SIG-M5 treated with dmso at 0.1 percent for 504 hours (cell line): ENCODE measurements at regions not wholly inside any gene's neighbourhood (a gene's known extent, or its start where the extent isn't known, plus 50 kb on each side); places are given as distances from the start of the nearest gene placed in this dataset.

ENCODE experiments used
- DNase-seq: peaks from one replicate; lab custom pipeline; 2025; ENCODE audit not compliant: unreplicated experiment; lab: John Stamatoyannopoulos, UW

DNA sequence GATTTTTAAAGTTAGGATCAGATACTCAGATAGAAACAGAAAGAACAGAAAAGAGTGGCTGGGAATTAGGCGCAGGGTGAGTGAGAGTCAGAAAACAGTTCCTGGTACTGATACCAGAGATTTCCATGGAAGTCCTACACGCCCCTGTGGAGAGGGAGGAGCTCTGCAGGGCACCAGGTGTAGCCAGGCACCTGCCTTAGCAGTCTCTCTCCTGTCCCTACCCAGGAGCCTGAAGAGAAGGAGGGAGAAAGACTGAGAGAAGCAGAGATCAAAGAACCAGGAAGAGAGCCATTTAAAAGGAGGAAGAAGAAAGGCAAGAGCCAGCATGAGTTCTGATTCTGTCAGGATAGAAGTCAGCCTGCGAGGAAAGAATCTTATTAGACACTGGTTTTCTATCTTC is 65.0 kb downstream of the CBLN1 start:
- DNase-seq = no peak

DNA sequence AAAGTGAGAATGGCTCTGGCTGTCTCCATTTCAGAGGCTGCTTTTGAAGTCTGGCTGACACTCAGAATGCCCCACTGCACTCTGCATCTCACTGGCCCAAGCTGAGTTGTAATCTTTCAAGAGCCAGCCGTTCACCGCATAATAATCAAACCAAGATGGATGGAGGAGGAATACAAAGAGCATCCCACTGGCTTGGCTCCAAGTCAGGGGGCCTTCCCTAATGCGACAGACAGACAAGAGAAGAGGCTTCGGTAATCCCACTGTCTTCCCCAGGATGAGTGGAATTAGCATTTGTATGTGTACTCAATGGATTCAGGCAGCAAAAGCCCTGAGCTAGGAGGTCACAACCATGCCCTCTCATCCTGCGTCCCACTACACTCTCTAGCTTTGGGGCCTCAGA is 68.0 kb downstream of the CBLN1 start:
- no peak for DNase-seq

DNA sequence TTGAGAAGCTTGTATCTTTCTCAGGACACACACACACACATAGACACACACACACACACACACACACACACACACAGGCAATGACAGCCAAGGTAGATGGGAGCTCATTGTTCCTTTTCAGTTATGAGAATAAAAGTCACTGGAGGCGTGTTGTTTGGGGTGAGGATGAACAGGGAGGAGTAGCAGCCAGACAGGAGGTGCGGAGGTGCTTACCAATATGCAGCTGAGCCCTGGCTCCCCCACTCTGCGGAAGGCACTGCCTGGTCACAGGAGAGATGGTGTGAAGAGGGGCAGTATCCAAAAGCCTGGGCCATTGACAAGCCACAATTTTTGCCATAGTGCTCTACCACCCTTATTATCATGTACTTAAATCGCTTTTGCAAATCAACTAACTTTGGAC is 77.4 kb downstream of the CBLN1 start:
- DNase-seq = no peak

DNA sequence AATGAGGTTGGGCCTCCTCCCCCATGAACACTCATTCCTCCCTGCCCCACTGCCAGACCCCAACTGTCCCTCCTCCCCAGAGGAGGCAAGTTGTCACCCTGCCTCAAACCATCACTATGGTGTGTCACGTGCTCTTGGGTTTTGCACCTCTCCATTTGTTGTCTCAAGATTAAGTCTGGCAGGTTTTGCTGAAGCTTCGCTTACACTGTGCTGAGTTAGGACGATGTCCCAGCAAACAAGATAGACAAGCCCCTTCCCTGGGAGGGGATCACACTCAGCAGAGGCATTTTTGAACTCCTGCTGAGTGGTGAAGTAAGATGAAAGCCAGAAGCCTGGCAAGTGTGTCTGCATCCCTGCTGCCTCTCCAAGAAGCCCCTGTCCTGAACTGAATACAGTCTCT is 78.3 kb downstream of the CBLN1 start:
- no peak for DNase-seq

DNA sequence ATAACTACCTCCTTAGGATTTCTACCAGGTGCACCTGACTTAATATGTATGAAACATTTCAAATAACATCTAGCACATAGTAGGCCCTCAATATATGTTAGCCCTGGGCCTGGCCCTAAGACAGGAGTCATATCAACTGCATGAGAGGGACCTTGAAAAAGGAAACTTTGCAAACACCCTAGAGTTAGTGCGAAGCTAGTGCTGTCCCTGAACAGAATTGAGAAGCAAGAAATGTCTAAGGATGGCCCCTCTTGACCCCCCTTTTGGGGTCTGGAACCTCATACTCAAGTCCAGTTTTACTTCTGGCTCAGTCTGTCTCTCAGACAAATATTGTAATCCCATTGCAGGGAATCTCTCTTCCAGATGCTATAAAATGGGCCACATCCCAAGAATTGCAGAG is 80.5 kb downstream of the CBLN1 start:
- DNase-seq = no peak

DNA sequence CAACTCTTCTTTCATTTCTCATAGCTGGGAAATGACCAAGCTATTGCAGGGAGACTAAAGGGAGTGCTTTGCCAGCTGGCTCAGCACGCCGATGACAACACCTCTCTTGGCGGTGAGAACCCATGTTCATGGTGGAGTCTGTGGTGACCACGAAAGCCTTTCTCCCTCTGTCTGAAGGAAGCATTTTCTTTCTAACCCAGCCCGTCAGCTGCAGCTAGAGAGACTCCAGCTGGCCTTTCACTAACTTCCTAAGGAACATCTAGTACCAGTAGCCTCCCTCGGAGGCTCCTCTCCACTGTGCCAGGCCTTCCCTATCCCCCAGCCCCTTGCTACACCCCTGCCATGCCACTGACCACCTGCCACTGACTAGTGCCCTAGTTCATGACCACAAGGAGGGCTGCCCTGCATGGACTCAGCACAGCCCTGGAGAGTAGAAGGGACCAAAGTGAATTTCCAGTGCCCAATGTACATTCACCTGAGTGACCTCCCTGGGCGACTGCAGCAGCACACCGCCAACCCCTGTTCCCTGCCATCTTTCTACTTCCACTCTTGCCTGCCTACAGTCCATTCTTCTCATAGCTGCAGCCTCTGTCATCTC is 81.3 kb downstream of the CBLN1 start:
- no peak for DNase-seq

DNA sequence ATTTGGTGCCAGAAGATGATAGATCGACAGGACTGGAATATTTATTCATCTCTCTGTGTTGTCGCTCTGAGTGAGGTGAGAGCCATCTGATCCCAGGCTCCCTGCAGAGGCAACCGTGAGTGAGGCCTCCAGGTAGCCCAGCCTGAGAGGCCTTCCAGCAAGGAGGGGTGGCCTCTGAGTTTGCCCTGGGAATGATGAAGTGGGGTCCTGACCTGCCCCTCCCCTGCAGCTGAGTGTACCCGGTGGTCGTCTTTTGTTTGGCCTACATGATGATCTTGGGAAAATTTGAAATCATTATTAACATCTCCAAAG is 86.4 kb downstream of the CBLN1 start:
- no peak for DNase-seq

DNA sequence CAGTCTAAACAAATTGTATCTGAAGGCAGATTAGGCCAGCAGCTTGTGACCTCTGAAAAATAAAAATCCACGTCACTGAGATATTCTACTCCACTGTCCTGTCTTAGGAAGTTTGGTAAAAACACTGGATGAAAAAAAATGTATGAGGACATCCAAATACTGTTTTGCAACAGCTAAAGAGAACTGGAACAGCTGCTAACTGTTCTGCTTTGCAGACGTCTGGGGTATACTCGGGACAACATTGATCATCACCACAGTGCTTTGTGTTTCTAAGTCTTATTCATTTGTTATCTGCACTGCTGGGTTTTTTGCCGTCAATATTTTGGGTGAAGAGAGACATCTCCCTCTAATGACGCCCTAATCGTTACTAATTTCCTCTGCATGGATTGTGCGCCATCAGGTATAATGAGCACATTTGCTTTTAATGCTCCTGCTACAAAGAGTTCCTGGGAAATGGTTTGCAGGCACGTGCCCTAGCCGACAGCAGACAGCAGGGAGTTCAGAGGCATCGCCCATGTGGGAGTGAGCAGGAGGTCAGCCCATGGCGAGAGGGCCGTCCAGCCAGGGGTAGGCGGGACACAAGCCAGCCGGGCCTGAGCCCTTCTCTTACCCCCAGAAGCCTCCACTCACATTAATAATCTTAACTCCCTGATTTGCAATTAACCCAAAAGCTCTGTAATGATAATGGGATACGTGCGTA is 87.0 kb downstream of the CBLN1 start:
- DNase-seq = no peak

DNA sequence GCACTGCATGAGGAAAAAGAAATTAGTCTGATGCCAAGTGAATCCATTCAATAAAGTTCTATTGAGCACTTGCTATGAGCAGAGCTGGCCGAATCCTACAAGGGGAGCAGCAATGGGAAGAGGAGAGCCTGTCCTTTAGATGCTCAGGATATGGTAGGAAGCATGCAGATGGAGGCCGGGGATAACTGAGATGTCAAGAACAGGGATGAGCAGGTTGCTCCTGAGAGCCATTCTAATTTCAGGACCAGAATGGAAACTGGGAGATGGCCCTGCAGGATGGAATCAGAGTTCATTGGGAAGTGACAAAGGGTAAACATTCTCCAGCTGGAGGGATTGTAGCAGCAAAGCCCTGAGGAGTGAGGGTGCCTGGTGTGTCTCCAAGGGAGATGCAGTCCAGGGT is 88.0 kb downstream of the CBLN1 start:
- DNase-seq = no peak

DNA sequence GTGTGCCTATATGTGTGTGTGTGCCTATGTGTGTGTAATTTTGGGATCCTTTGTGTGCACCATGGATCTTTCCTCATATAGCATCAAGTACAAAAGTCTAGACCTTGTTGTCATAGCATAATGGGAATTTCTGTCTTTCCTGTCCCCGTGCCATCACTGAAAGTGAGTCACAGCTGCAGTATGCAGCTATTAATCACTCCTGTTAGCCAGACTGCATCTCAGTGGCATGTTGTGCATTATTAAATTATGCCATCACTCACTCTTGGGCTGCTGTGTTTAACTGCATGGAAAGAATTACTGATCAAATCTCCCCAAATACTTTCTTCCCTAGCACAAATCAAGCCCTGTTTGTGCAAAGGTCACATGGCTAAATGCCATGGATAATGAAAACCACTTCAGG is 92.4 kb downstream of the CBLN1 start:
- no peak for DNase-seq

DNA sequence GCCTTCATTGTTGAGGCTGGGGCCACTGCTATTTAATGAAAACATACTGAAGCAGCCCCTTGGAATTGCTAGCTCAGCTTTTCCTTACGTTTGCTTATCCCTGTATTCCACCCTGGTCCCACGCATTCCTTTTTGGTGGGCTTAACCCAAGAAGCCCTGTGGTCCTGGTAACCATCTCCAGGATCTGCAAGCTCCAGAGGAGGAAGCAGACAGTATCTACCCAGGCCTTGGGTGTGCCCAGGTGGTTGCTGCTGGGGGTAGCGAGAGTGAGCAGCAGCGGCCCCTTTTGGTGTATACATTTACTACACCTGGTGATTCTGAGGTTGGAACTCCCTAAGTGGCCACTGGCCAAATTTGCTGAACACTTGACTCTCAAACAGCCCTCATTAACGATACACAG is 97.7 kb downstream of the CBLN1 start:
- DNase-seq = no peak

DNA sequence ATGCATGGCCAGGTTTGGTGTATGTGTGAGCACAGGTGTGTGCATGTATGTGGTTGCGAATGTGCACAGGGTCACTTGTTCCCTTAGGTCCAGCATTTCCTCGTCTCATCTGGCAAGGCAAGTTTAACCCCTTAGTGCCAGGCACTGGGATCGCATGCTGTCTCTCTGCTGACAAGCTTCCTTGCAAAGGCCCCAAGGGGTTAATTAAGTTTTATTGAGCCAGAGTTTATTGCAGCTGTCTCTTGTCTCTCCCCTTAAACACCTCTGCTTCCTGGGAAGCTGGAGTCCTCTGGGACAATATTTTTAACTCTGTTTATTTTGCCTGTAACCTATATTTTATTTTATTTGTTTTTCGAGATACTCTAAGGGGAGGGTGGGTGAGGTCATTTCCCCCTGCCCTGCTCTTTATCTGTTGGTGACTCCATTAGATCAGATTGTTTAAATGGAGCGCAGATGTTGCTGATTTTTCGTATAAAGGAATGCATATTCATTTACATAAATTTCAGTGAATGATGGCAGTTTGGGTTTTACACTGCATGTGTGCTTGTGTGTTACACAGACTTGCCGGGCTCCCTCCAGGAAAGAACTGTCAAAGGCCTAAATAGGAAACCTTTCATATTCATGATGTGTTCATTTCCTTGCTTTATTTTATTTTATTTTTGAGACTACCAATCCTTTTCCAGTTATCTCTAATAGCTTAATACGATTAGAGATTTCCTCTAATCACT is 99.7 kb downstream of the CBLN1 start:
- no peak for DNase-seq

DNA sequence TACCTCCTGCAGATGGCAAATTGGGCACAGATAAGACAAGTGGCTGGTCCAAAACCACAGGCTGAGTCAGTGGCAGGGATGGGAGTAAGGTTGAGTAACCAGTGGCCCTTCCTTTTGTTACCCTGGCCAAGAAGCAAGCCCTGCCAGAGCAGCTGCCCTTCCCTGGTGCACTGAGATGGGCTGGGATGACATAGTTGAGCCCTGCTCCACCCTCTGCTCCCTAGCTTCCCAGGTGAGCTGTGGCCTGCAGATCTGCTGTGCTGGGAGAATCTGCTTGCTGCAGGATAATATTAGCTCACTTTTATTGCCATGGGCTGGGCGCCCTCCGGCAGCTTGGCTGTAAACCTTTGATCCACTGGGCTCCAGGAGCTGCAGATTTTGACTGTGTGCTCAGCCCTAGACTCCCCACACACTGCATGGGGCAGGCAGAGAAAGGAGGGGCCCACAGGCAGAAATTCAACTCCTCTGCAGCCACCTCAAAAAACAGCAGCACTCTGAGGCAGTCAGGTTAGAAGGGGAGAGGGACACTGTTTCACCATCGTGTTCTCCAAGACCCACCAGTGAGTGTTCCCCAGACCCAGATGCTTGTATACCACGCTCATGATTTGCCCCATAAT is 101.8 kb downstream of the CBLN1 start:
- DNase-seq = no peak

DNA sequence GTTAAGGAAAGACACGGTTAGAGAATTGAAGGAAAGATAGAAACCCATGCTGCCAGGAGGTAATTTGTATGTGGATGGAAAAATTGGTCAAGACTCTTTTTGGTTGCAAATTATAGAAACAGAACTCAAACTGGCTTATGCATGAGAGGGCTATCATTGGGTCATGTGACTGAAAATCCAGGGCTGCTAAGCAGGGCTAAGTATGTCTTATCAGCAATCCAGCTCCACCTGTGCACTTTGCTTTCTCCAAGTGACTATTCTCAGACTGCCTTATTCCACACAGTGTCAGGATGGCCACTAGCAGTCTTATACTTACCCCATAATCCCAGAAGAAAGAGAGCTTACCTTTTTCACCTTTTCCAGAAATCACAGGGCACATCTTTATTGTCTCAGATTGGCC is 113.5 kb downstream of the CBLN1 start:
- DNase-seq = no peak

DNA sequence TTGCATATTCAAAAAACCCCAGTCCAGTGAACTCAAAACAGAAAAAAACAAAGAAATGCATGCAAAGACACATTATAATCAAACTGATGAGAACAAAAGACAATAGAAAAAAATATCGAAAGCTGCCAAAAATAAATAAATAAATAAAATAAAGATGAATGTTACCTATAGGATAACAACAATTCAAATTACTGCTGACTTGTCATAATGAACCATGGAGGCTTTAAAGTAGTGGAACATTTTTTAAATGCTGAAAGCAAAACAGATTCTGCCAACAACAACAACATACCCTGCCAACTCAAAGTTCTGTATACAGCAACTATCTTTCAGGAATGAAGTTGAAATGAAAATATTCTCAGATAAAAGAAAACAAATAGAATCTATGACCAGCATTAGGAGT is 116.6 kb downstream of the CBLN1 start:
- DNase-seq = no peak

DNA sequence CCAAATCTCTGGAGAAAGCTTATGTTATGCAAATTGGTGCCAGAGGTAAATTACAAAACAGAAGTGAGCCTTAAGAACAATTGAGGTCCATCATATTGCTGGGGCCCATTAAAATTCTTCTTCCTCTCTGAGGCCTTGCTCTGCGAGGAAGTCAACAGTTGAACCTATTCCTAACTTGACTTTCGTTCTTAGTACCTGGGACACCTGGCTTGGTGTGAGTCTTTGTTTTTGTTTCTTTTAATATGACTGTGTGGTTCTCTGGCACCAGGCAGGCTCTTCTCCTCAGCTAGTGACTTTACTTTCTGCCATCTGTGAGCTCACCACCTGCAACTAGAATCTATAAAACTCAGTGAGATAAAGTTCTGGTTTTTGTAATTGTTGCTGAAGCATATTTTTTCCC is 120.4 kb downstream of the CBLN1 start:
- DNase-seq = no peak

DNA sequence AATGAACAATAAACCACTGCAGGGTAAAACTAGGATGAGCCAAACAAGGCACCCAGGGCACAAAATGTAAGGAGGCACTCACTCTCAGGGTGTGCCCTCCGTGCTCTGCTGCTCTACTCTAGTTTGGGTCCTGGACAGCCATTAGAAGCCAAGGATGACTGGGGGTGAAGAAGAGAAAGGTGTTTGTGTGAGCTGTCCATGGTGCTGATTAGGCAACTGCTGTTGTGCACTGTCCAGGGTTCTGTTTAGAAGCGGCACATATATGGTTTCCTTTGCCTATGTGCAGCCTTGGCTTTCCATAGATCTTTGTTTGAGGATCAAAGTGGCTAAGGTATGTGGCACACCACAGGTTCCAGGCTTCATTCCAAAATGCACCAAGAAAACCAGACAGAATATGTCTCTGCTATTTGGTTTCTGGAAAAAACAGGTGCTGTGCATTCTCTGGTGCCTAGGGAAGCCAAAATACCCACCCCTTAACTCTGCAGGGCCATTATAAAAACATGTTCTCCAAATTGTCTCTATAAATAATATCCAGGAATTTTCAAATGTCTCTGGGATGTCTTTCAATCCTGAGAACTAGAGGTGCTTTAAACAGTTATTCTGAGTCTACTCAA is 123.5 kb downstream of the CBLN1 start:
- DNase-seq = peak; percentile 1

DNA sequence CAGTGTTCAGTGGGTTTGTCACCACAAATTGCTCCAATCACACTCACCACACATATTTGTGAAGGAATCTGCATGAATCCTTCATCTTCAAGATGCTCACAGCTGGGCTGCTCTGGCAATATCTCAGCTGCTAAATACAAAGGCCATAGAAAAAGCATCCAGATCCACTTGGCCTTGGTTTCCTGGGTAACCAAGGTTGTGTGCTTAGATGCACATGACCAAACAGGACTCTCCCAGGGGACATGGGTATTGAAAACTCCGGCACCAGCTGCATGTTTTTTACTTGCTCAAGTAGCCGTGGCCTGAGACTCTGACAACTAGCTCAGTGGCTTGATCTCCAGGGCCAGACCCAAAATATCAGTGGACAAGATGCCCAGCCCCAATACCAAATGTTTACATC is 131.3 kb downstream of the CBLN1 start:
- no peak for DNase-seq

DNA sequence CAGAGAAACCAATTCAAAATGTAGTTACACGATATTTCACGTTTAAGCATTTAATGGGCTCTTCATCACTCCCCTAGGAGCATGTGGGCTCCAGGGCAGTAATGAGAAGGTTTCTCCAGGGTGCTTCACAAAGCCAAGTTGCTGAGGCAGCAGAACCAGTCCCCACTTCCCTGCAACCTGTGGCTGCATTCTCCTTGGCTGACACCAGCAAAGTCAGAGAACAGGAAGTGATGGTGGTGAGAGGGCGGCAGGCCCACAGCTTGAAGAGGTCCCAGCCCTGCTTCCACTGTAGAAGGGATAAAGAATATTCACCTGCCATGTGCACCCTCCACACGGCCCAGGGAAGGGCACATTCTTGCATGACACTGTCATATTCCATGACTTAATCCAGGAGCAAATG is 133.2 kb downstream of the CBLN1 start:
- no peak for DNase-seq

DNA sequence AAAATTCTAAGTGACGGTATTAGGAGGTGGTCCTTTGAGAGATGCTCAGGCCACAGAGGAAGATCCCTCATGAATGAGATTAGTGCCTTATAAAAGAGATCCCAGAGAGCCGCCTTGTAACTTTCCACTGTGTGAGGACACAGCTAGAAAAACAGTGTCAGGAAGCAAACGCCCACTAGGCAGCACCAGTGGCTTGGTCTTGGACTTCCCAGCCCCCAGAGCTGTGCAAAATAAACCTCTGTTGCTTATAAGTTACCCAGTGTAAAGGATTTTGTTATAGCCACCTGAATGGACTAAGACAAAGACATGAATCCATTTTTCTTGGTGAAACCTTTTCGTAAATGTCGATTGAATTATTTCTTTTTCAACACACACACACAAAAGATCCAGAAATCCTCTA is 141.0 kb downstream of the CBLN1 start:
- DNase-seq = no peak

DNA sequence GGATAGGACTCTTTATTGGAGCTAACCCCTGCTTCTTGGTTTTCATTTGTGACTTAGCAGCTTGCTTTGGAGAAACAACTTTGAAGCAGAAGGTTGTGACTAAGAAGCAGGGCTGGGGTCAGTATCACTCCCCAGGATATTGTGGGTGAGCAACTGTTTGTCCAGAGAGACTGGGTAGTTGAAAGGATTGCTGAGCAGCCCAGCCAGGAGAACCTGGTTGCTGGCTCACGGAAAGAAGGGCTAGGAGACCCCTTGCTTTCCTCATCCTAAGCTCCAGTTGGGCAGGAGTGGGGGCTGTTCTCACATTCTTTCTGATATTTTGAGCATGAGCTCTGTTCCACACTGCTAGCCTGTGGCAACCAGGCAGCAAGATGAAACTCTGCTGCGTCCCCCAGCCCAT is 151.2 kb downstream of the CBLN1 start:
- DNase-seq = no peak

DNA sequence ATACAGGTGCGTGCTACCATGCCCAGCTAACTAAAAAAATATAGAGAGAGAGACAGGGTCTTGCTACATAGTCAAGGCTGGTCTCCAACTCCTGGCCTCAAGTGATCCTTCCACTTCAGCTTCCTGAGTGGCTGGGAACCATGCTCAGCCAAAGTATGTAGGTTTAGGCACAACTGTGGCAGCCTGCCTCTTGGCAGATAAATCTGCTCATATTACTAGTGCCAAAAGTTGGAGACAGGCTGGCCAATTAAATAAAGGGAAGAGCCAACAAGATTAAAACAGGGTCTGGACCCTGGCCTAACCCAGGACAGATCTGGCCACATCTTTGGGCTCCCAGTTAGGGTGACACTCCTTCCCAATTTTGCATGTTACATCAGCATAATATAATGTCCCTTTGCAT is 151.7 kb downstream of the CBLN1 start:
- no peak for DNase-seq
